ENCODE measurements at regions not wholly inside any gene's neighbourhood (a gene's known extent, or its start where the extent isn't known, plus 50 kb on each side); places are given as distances from the start of the nearest gene placed in this dataset.

DNA sequence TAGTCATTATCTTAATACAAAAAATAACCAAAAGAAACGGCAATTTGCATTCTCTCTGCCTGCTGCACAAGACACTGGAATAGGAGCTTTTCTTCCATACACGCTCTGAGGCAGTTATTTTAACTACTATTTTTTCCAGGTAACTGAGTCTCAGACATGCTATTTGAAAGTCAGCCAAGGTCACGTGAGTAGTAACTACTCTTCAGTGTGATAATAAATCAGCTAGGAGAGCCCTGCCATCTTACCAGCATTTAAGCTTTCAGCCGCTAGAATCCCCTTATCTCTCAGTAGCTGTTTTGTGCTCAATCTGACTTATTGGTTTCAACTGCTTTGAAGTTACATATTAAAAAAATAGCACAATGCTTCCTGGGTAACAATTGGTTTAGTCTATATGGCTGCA lies 84.5 kb downstream of the NRN1 start:
- intact Hi-C loops (cut with micrococcal nuclease) (no loop called here), in situ Hi-C loops (cut with MboI) (no loop called here)
- ATAC-seq (no peak), DNase-seq (ENCODE audit: extremely low read depth in 1 of 4, low spot score in 3 of 4) (no peak), FAIRE-seq (peak; percentile 51)
- Histone ChIP-seq H2AFZ (ENCODE audit: low read depth, low read length) (no peak overlapping the region), H3K9ac (ENCODE audit: insufficient read depth in 1 of 2, low read depth in 2 of 2, low read length in 2 of 2) (no peak overlapping the region), H3K4me2 (ENCODE audit: insufficient read depth, low read length) (no peak overlapping the region), H3K9me3 (replicated peaks; ENCODE audit: control insufficient read depth, insufficient read depth, low read depth, low read length) (no peaks in the 10 kb centered on the region), H4K20me1 (replicated peaks; ENCODE audit: control insufficient read depth, insufficient read depth, low read length) (no peaks in the 10 kb centered on the region), H3K27me3 (ENCODE audit: control insufficient read depth in 2 of 2, insufficient read depth in 2 of 2, low read length in 2 of 2) (no peaks in the 10 kb centered on the region), H3K79me2 (ENCODE audit: control insufficient read depth, insufficient read depth, low read length) (no peaks in the 10 kb centered on the region), H3K36me3 (ENCODE audit: control insufficient read depth, insufficient read depth, low read length) (no peaks in the 10 kb centered on the region), H3K9me1 (ENCODE audit: control insufficient read depth, insufficient read depth, low read length) (no peaks in the 10 kb centered on the region), H3K4me3 (no peak overlapping the region), H3K27ac (ENCODE audit: extremely low read depth, low read depth, low read length) (no peak overlapping the region), H3K4me1 (replicated peaks in 1 of 2; ENCODE audit: control insufficient read depth in 2 of 2, insufficient read depth in 2 of 2, low read length in 2 of 2) (no peaks in the 10 kb centered on the region)
- POLR2A ChIA-PET, result interaction anchor here (1.1 to 1.9 kb wide), 3 partner anchors 11 to 229 kb away, joined by 3 to 4 read pairs (median 3); no protein-coding TSS in a partner anchor
- CTCF ChIA-PET (ENCODE audit: low intra/inter-chr PET ratio), result no interaction called here
- TF ChIP-seq, protein P1, sequence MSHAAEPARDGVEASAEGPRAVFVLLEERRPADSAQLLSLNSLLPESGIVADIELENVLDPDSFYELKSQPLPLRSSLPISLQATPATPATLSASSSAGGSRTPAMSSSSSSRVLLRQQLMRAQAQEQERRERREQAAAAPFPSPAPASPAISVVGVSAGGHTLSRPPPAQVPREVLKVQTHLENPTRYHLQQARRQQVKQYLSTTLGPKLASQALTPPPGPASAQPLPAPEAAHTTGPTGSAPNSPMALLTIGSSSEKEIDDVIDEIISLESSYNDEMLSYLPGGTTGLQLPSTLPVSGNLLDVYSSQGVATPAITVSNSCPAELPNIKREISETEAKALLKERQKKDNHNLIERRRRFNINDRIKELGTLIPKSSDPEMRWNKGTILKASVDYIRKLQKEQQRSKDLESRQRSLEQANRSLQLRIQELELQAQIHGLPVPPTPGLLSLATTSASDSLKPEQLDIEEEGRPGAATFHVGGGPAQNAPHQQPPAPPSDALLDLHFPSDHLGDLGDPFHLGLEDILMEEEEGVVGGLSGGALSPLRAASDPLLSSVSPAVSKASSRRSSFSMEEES (CRISPR knock-in tag; IDR thresholded peaks at IDR 0.05), result peak; percentile 73
- TF ChIP-seq, protein P2, sequence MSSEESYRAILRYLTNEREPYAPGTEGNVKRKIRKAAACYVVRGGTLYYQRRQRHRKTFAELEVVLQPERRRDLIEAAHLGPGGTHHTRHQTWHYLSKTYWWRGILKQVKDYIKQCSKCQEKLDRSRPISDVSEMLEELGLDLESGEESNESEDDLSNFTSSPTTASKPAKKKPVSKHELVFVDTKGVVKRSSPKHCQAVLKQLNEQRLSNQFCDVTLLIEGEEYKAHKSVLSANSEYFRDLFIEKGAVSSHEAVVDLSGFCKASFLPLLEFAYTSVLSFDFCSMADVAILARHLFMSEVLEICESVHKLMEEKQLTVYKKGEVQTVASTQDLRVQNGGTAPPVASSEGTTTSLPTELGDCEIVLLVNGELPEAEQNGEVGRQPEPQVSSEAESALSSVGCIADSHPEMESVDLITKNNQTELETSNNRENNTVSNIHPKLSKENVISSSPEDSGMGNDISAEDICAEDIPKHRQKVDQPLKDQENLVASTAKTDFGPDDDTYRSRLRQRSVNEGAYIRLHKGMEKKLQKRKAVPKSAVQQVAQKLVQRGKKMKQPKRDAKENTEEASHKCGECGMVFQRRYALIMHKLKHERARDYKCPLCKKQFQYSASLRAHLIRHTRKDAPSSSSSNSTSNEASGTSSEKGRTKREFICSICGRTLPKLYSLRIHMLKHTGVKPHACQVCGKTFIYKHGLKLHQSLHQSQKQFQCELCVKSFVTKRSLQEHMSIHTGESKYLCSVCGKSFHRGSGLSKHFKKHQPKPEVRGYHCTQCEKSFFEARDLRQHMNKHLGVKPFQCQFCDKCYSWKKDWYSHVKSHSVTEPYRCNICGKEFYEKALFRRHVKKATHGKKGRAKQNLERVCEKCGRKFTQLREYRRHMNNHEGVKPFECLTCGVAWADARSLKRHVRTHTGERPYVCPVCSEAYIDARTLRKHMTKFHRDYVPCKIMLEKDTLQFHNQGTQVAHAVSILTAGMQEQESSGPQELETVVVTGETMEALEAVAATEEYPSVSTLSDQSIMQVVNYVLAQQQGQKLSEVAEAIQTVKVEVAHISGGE (CRISPR knock-in tag; IDR thresholded peaks at IDR 0.05), result no peak
- no peak for TF ChIP-seq FOS (IDR thresholded peaks at IDR 0.05; ENCODE audit: extremely low read depth, insufficient read length)
- TF ChIP-seq MEIS2 (IDR thresholded peaks at IDR 0.05; ENCODE audit: partially characterized antibody), result peak; percentile 25
- BruUV-seq (replicated peaks), result no TSS peak
- 0% methylated on average over 4 of the region's 4 CpGs for WGBS (ENCODE audit: insufficient coverage, low coverage, missing lambda C conversion rate)

Measured in K562 (cell line).